ENCODE measurements at regions not wholly inside any gene's neighbourhood (a gene's known extent, or its start where the extent isn't known, plus 50 kb on each side); places are given as distances from the start of the nearest gene placed in this dataset.

DNA sequence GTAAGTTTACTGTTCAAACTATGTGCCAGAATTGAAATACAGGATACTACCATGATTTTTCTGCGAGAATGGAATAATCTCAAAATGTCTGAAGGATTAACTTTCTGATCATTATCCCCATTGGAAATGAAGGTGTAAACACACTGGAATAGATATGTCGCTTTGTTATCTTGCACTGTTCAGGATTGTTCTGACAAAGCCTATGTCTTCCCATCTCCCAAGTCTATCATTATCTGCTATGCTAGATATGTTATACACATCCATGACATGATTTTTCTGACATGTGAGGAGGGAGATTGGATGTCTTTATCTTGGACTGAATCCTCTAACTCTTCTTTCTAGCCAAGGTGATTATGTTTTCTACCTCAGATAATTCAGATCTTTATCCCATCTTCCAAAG is 1239.3 kb upstream of the ADGRL4 start:
- Histone ChIP-seq H3K27ac (replicated peaks) (no peak overlapping the region), H3K27me3 (ENCODE audit: insufficient read depth, poor library complexity, severe bottlenecking) (no peaks in the 10 kb centered on the region), H3K4me3 (replicated peaks; ENCODE audit: insufficient read depth, low read length) (no peak overlapping the region)
- no peak for DNase-seq (ENCODE audit: low read depth in 1 of 2, low spot score in 1 of 2)
- TF ChIP-seq SPI1 (IDR thresholded peaks at IDR 0.05; ENCODE audit: borderline replicate concordance, low read depth) (no peak), POLR2AphosphoS5 (IDR thresholded peaks at IDR 0.05; ENCODE audit: low read depth) (no peak), GABPA (IDR thresholded peaks at IDR 0.05; ENCODE audit: low read depth) (no peak)
- TF ChIP-seq, protein P1, sequence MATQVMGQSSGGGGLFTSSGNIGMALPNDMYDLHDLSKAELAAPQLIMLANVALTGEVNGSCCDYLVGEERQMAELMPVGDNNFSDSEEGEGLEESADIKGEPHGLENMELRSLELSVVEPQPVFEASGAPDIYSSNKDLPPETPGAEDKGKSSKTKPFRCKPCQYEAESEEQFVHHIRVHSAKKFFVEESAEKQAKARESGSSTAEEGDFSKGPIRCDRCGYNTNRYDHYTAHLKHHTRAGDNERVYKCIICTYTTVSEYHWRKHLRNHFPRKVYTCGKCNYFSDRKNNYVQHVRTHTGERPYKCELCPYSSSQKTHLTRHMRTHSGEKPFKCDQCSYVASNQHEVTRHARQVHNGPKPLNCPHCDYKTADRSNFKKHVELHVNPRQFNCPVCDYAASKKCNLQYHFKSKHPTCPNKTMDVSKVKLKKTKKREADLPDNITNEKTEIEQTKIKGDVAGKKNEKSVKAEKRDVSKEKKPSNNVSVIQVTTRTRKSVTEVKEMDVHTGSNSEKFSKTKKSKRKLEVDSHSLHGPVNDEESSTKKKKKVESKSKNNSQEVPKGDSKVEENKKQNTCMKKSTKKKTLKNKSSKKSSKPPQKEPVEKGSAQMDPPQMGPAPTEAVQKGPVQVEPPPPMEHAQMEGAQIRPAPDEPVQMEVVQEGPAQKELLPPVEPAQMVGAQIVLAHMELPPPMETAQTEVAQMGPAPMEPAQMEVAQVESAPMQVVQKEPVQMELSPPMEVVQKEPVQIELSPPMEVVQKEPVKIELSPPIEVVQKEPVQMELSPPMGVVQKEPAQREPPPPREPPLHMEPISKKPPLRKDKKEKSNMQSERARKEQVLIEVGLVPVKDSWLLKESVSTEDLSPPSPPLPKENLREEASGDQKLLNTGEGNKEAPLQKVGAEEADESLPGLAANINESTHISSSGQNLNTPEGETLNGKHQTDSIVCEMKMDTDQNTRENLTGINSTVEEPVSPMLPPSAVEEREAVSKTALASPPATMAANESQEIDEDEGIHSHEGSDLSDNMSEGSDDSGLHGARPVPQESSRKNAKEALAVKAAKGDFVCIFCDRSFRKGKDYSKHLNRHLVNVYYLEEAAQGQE (IDR thresholded peaks at IDR 0.05; ENCODE audit: insufficient replicate concordance, low read depth): no peak
- TF ChIP-seq, protein P2, sequence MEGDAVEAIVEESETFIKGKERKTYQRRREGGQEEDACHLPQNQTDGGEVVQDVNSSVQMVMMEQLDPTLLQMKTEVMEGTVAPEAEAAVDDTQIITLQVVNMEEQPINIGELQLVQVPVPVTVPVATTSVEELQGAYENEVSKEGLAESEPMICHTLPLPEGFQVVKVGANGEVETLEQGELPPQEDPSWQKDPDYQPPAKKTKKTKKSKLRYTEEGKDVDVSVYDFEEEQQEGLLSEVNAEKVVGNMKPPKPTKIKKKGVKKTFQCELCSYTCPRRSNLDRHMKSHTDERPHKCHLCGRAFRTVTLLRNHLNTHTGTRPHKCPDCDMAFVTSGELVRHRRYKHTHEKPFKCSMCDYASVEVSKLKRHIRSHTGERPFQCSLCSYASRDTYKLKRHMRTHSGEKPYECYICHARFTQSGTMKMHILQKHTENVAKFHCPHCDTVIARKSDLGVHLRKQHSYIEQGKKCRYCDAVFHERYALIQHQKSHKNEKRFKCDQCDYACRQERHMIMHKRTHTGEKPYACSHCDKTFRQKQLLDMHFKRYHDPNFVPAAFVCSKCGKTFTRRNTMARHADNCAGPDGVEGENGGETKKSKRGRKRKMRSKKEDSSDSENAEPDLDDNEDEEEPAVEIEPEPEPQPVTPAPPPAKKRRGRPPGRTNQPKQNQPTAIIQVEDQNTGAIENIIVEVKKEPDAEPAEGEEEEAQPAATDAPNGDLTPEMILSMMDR (IDR thresholded peaks at IDR 0.05; ENCODE audit: insufficient read depth, low read length): no peak

DNA sequence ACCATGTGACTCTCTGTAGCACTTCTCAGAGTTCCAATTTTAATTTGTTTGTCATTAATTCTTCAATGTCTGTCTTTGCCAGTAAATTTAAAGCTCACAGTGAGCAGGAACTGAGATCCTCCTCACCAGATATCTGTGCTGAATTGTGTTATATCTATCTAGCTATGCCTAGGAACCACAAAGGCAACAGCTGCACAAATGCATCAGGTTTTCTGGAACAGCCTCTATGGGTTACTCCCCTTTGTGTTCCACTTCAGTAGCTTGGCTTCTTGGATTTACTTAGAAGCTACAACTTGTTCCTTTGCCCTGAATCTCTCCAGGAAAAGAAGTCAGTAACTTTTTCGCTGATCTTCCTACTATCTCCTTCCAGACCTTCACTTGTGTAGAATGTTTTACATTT is 1237.8 kb upstream of the ADGRL4 start:
- H3K27me3 ChIP-seq (ENCODE audit: insufficient read depth, poor library complexity, severe bottlenecking): no peaks in the 10 kb centered on the region
- no peak for DNase-seq (ENCODE audit: low read depth in 1 of 2, low spot score in 1 of 2)
- TF ChIP-seq GABPA (IDR thresholded peaks at IDR 0.05; ENCODE audit: low read depth): no peak
- TF ChIP-seq, protein P1 (IDR thresholded peaks at IDR 0.05; ENCODE audit: insufficient replicate concordance, low read depth): no peak
- no peak for TF ChIP-seq POLR2AphosphoS5 (IDR thresholded peaks at IDR 0.05; ENCODE audit: low read depth)
- TF ChIP-seq, protein P2 (IDR thresholded peaks at IDR 0.05; ENCODE audit: insufficient read depth, low read length): no peak
- TF ChIP-seq SPI1 (IDR thresholded peaks at IDR 0.05; ENCODE audit: borderline replicate concordance, low read depth): no peak
- no peak overlapping the region for H3K27ac ChIP-seq (replicated peaks)
- no peak overlapping the region for H3K4me3 ChIP-seq (replicated peaks; ENCODE audit: insufficient read depth, low read length)

DNA sequence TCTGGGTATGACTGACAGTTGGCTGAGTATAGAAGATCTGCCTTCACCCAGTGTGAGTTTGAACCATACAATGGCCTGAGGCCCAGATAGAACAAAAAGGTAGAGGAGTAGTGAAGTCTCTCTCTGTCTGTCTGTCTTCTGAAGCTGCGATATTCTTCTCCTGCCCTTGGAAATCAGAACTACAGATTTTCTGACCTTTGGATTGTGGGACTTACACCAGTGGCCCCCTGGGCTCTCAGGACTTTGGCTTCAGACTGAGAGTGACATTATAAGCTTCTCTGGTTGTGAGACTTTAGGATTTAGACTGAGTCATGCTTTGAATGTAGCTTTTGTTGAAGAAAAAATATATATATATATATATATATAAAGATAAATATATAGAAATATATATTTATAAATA is 1235.0 kb upstream of the ADGRL4 start:
- H3K27me3 ChIP-seq (ENCODE audit: insufficient read depth, poor library complexity, severe bottlenecking): no peaks in the 10 kb centered on the region

More for the DNA sequence above, 1235.0 kb upstream of the ADGRL4 start:
- H3K27ac ChIP-seq (replicated peaks): no peak overlapping the region
- TF ChIP-seq SPI1 (IDR thresholded peaks at IDR 0.05; ENCODE audit: borderline replicate concordance, low read depth) (no peak), GABPA (IDR thresholded peaks at IDR 0.05; ENCODE audit: low read depth) (no peak), POLR2AphosphoS5 (IDR thresholded peaks at IDR 0.05; ENCODE audit: low read depth) (no peak)
- TF ChIP-seq, protein P2 (IDR thresholded peaks at IDR 0.05; ENCODE audit: insufficient read depth, low read length): no peak
- TF ChIP-seq, protein P1 (IDR thresholded peaks at IDR 0.05; ENCODE audit: insufficient replicate concordance, low read depth): no peak
- DNase-seq (ENCODE audit: low read depth in 1 of 2, low spot score in 1 of 2): no peak
- no peak overlapping the region for H3K4me3 ChIP-seq (replicated peaks; ENCODE audit: insufficient read depth, low read length)
